HG03558 (cell line): ENCODE measurements at regions not wholly inside any gene's neighbourhood (a gene's known extent, or its start where the extent isn't known, plus 50 kb on each side); places are given as distances from the start of the nearest gene placed in this dataset.

Source experiments
- ATAC-seq: cut with Tn5 transposase; IDR thresholded peaks from one replicate; pipeline ENCODE4 v1.9.1; 2021; ENCODE audit warnings: moderate number of reproducible peaks; ENCODE audit not compliant: unreplicated experiment; ENCODE audit errors: extremely low read depth

- ATAC-seq = no peak
These were observed 290.2 kb downstream of the KLF6 start for GRCh38 chr10:3494838-3495230.

GRCh38 chr10:3494131-3494837 lies 290.7 kb downstream of the KLF6 start:
- no peak for ATAC-seq

GRCh38 chr10:3493621-3494020 lies 291.4 kb downstream of the KLF6 start:
- ATAC-seq = no peak

GRCh38 chr10:3491571-3491970 lies 293.4 kb downstream of the KLF6 start:
- no peak for ATAC-seq

DNA sequence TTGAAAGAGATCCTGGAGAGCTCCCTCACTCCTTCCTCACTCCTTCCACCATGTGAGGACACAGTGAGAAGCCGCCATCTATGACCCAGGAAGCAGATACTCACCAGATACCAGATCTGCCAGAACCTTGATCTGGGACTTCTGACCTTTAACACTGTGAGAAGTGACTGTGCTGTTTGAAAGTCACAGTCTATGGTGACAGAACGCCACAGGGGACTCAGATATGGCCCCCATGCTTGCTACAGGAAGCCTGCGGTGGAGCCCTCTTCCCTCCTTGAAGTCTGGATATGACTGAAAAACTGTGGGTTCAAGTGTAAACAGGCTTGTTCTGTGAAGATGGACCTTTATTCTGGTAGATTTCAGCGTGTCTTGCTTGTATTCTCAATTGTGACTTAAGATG lies 297.8 kb downstream of the KLF6 start:
- ATAC-seq = no peak

DNA sequence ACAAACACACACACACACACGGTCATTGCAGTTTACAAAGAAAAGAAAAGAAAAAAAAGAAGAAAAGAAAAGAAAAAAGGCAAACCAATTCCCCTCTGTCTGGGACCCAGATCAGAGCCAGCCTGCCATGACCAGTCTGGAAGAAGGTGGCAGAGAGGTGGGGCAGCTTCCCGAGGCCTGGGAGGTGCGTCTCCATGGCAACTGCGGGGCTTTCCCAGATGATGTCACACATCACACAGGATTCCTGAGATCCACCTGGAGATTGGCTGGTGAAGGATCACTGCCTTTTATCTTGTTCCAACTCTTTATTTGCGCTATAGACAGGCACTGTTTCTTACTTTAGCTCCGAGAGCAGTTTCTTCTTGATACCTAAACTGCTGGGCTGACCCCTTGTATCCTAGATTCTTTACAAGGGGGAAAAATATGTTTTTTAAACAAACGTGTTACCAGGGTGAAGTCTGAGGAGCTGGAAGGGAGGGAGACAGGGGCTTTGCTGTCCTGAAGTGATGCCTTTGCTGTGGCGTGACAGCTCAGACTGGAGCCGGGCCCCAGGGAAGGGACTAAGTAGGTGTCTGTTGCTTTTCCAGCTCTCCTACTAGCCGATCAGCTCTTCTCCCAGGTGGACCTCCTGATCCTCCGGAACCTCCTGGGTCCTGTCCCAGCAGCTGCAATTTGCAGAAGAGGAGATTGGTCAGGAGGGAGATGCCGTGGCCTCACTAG lies 298.5 kb downstream of the KLF6 start:
- ATAC-seq = no peak

GRCh38 chr10:3485057-3485686 lies 299.8 kb downstream of the KLF6 start:
- ATAC-seq = no peak

- peak; percentile 73 for ATAC-seq
These were observed 300.5 kb downstream of the KLF6 start for GRCh38 chr10:3484306-3485056.

DNA sequence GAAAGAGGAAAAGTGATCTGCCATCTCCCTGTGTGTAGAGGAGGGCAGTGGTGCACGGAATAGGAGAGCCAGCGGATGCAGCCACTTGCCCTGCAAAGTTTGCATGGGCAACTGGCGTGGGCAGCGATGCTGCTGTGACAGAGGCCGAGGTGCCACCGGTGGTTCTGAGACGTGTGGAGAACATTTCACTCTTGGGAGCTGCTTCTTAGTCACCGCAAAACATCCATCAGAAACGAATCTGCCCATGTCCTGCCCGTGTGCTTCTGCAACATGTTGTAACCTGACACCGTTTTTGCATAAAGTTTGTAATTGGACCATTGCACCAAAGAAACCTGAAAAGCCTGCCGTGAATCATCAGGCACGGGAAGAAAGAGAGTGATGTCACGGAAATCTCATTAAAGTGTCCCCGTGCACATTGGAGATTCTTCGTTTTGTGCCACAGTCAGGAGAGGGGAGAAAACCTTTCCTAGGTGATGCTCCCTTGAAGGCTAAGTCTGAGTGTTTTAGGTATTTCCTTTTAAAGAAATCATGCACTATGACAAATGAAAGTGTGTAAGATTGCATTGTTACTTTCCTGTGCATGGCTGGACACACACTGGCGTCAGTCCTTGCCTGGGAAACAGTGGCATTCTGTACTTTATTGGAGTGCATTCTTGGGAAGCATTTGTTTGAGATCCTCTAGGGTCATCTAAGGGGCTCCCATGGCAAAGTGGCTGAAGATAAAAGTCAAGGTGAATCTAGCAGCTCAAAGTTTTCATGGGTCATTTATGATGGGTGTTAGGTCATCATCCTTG lies 302.6 kb downstream of the KLF6 start:
- no peak for ATAC-seq

DNA sequence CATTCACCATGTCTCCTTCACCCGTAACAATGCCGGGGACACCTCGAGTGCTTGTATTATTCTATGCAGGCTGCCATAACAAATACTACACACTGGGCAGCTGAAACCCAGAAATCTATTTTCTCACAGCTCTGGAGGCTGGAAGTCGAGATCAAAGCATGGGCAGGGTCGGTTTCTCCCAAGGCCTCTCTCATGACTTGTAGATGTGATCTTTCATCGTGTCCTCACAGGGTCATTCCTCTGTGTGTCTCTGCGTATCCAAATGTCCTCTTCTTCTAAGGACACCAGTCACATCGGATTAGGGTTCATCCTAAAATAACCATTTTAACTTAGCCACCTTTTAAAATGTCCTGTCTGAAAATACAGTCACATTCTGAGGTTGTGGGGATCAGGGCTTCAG lies 303.5 kb downstream of the KLF6 start:
- no peak for ATAC-seq

DNA sequence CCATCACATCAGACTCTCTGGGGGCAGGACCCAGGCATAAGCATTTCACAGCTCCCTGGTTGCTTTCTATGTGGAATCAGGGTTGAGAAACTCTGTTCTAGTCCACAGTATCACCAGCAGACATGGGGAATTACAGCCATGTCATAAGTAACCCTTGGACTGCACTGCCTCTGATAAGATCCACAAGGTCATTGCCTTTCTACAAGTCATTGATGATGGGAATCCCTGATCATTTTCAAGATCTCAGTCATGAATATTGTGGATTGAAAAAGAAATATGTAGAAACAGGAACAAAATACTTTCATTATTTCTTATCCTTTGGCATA lies 304.1 kb downstream of the KLF6 start:
- no peak for ATAC-seq

- ATAC-seq = no peak
These were observed 304.6 kb downstream of the KLF6 start for GRCh38 chr10:3480281-3480989.

DNA sequence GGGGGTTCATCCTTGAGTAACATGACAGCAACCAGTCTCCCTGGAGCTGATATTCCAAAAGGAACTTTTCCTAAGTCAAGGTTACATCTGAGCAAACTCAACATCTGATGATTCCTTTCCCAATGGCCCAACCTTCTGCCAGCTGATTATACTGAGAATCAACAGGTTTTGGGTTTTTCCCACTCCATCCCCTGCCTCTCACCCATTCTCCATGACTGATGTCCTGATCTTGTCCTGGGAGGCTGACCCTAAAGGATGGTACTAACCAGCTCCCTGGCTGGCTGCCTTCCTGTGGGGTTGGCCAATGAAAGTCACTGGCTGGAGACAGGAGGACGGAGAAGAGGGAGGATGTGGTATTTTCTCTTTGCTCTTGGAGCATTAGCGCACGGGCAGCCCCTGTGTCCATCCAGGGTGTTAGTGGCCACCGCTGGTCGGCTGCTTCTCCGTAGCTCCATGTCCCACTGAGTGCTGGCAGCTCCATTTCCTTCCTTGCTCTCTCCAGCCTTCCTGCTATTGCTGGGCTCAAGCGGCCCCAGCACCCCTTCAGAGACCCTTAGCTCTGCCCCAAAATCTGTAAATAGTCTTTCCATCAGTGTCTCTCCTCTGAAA lies 306.2 kb upstream of the PITRM1 start:
- ATAC-seq = no peak

DNA sequence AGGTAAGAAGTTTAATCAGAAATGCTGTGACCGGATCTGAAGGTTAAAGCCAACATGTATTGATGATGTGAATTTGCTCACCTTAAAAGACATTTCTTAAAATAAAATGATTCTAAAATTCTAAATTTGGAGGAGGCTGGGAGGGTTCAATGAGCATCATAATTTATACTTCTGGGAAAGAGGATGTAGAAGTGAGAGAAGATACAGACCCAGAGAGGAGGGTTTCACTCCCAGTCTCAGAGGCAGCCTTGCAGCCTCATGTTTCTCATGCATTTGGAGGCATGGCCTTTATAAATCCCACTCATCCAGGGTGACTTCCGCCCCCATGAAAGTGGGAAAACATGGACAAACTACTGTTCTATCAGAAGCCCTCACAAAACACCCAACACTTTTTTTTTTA lies 305.6 kb upstream of the PITRM1 start:
- ATAC-seq = no peak

DNA sequence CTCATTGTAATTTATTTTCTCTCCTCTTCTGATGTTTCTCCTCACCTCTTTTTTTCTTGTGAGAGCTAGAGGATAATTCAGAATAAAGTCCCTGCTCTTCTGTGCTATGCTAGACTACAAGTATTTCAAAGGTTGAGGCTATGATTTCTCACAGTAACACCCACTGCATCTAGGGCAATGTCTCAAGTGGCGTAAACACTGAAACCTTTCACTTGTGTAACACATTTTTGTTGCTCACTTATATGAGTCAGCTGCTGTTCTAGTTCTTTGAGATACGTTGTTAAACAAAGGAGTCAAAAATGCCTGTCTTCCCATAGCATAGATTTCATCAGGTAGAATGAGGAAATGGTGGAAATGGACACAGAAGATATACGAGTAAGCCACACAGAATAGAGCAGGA lies 305.1 kb upstream of the PITRM1 start:
- ATAC-seq = no peak

DNA sequence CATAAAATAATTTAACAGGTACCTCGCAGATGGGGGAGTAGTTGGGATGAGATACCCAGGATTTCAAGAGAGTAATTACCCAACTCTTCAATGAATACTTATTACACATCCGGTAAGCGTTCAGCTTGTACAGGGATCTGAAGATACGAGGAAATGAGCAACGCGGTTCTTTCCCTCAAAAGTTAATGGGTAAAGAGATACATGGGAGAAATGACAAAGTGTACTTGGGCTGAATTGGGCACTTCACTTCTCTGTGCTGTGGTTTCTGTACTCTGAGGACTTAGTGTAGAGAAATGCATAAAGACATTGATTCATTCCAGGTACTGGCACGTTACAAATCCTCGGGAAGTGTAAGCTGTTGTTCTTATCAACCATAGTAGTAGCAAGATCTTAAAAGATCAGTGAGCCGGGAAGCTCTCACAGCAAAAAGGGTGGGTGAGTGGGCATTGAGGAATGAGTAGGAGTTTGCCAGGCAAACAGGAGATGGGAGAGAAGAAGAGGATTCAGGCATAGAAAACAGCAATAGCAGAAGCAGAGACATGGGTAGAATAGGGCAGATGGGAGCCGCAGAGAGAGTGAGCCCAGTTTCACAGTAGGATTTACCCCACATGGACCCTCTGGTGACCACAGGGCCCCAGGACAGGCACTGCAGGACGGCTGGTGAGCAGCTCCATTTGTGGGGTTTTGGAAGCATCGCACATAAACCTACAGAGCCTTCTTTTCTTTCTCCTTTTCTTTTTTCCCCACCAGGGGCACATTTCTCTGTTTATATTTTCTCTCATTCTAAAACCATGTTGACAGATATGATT lies 304.3 kb upstream of the PITRM1 start:
- ATAC-seq = no peak

- no peak for ATAC-seq
These were observed 303.6 kb upstream of the PITRM1 start for GRCh38 chr10:3476186-3476585.

GRCh38 chr10:3475367-3475766 lies 302.8 kb upstream of the PITRM1 start:
- ATAC-seq = no peak
